HG03575 (cell line): ENCODE measurements at regions not wholly inside any gene's neighbourhood (a gene's known extent, or its start where the extent isn't known, plus 50 kb on each side); places are given as distances from the start of the nearest gene placed in this dataset.

Experiments used
- ATAC-seq: cut with Tn5 transposase; IDR thresholded peaks from one replicate; pipeline ENCODE4 v1.9.1; 2021; ENCODE audit not compliant: unreplicated experiment, insufficient number of reproducible peaks, low FRiP score; ENCODE audit errors: extremely low read depth

DNA sequence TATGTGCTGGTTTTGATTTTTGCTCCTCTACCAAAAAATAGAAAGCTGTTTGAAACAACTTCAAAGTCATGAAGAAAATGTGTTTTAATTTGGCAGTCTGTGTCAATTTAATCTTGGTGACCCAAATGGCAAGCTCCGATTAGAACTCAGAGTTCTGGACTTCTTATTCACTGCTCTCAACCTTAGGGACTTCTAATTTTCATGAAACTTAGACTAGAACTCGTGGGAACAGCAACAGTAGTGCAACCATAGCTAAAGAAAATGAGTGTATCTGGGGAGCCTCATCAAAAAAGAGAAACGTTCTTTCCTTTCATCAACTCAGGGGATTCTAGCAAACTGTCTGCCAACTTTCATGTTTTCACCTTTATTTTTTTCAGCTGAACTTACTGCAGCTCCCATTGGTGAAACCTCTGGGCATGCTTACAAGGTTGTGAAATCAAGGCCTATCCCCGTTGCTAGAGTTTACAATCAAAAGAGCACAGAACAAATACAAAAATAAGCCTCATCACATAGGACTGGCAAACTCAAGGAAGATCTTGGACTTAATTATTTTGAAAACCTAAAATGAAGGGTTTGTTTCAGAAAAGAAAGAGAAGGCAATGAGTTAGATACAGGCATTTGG, 114.0 kb upstream of the HSF2 start:
- no peak for ATAC-seq

- ATAC-seq, result no peak
These were observed 112.9 kb upstream of the HSF2 start for GRCh38 chr6:122286512-122286911.

- ATAC-seq, result no peak
These were observed 109.5 kb upstream of the HSF2 start for GRCh38 chr6:122289762-122290539.

GRCh38 chr6:122297010-122297409, 102.4 kb upstream of the HSF2 start:
- ATAC-seq, result no peak

GRCh38 chr6:122302067-122302466, 97.4 kb upstream of the HSF2 start:
- ATAC-seq, result no peak

DNA sequence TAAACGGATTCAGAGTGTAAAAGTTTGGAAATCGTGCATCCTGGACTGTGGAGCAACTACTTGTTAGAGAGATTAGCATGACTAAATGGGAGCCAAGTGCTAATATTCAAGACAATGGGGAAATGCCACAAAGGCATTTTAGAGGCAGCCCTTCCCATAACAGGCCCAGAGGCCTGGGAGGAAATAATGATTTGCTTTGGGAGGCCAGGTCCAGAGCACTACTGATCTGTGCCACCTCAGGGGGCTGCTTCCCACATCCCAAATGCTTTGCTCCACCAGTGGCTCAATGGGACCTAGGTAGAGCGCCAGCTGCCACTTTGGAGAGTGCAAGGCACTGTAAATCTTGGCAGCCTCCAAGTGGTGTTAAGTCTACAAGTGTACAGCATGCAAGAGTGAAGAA, 91.9 kb upstream of the HSF2 start:
- no peak for ATAC-seq

DNA sequence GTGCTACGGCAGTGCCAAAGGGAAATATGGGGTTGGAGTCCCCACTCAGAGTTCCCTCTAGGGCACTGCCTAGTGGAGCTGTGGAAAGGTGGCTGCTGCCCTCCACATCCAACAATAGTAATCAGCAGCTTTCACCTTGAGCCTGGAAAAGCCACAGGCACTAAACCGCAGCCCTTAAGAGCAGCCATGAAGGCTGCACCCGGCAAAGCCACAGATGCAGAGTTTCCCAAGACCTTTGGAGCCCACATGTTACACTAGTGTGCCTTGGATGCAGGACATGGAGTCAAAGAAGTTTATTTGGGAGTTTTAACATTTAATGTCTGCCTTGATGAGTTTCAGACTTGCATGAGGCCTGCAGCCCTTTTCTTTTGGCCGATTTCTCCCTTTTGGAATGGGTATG, 91.4 kb upstream of the HSF2 start:
- ATAC-seq, result no peak

DNA sequence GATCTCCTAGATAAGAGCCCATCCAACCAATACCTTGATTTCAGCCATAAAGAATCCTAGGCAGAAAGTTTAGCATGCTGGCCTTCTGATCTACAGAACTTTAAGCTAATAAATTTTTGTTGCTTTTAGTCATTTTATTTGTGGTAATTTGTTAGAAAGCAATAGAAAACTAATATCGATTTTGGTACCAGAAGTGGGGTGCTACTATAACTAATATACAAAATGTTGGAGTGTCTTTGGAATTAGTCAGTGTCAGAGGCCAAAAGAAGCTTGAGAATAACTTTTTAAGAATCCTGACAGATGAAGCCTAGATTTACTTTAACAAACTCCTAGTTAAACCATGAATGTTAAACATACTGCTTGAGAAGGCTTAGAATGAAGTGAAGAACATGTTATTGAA, 83.6 kb upstream of the HSF2 start:
- ATAC-seq, result no peak

DNA sequence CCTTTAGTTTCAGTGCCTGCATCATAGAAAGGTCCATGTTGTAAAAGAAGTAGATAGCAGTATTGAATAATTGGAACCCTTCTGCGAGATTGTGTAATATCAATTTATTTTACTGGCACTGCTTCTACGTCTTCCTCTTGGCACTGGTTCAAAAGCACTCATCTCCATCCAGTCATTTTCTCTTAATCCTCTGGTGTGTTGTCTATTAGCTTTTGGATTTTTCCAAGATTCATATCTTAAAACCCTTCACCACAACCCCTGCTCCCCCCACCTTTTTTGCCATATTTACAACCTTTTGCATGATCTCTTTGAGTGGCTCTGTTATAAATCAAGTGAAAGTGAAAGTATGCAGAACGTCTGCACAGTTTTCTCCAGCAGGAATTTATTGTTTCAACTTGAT, 76.6 kb upstream of the HSF2 start:
- ATAC-seq, result no peak

GRCh38 chr6:122323361-122323760, 76.1 kb upstream of the HSF2 start:
- no peak for ATAC-seq

- ATAC-seq, result no peak
These were observed 69.1 kb upstream of the HSF2 start for GRCh38 chr6:122330315-122330714.

DNA sequence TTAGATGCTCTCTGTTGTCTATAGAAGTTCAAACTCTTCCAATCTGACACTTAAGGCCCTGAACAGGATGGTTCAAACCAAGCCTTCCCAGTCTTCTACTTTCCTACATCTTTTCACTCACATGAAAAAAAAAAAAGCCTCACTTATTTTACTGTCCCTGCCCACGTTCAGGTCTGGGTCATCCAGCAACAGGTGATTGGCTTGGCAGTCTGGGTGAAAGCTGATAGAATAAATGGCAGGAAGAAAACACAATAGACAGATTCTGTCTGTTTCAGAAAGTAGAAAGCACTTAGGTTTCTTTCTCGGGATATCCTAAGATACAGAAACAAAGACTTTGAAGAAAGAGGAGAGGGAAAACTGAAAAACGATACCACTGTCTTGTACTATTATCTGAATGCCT, 61.8 kb upstream of the HSF2 start:
- ATAC-seq, result no peak

- ATAC-seq, result no peak
These were observed 59.8 kb upstream of the HSF2 start for GRCh38 chr6:122339661-122340060.

- ATAC-seq, result no peak
These were observed 52.2 kb upstream of the HSF2 start for GRCh38 chr6:122347280-122347679.

DNA sequence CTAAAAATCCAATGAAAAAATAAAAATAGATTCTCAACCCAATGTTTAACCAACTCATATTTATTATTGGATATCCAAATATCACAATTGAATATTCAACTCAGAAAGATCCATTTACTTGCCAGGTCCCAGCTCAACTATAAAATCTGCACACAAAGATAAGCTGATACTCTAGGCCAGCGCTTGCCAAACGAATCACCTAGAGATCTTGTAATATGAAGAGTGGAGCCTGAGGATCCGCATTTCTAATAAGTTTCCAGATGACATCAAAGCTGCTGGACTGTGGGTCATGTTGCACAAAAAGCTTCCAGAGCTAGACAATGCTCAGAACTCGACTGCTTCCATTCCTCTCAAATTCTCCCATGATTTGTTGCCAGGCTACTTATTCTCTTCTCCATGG, 51.7 kb upstream of the HSF2 start:
- ATAC-seq, result no peak
